ENCODE measurements at regions not wholly inside any gene's neighbourhood (a gene's known extent, or its start where the extent isn't known, plus 50 kb on each side); places are given as distances from the start of the nearest gene placed in this dataset.
"Not testable (repeated sequence)": the region's sequence is repeated elsewhere in the genome, so short reads cannot be mapped to it uniquely, and the experiment has no call there.

GRCh38 chr15:61364871-61365270 lies 135.8 kb upstream of the RORA start:
- H3K27me3 ChIP-seq (ENCODE audit: insufficient read depth, low read length) = no peaks in the 10 kb centered on the region
- no peak overlapping the region for H3K4me3 ChIP-seq (ENCODE audit: low read length)
- H3K9me3 ChIP-seq (ENCODE audit: low read depth, low read length) = no peaks in the 10 kb centered on the region
- H3K4me1 ChIP-seq (ENCODE audit: insufficient read depth, low read length) = no peaks in the 10 kb centered on the region

GRCh38 chr15:61362912-61363311 lies 133.8 kb upstream of the RORA start:
- not testable (repeated sequence) for H3K9me3 ChIP-seq (ENCODE audit: low read depth, low read length); H3K4me1 ChIP-seq (ENCODE audit: insufficient read depth, low read length); H3K4me3 ChIP-seq (ENCODE audit: low read length); H3K27me3 ChIP-seq (ENCODE audit: insufficient read depth, low read length)

GRCh38 chr15:61344293-61344692 lies 115.2 kb upstream of the RORA start:
- Histone ChIP-seq H3K4me1 (ENCODE audit: insufficient read depth, low read length) (no peaks in the 10 kb centered on the region), H3K9me3 (ENCODE audit: low read depth, low read length) (no peaks in the 10 kb centered on the region), H3K4me3 (ENCODE audit: low read length) (no peak overlapping the region), H3K27me3 (ENCODE audit: insufficient read depth, low read length) (no peaks in the 10 kb centered on the region)

- H3K9me3 ChIP-seq (ENCODE audit: low read depth, low read length) = no peaks in the 10 kb centered on the region
- H3K4me3 ChIP-seq (ENCODE audit: low read length) = no peak overlapping the region
- no peaks in the 10 kb centered on the region for H3K4me1 ChIP-seq (ENCODE audit: insufficient read depth, low read length)
- peaks cover 2% of the 10 kb centered on the region for H3K27me3 ChIP-seq (ENCODE audit: insufficient read depth, low read length)
Observed at GRCh38 chr15:61342390-61342789, 113.3 kb upstream of the RORA start.

- H3K4me1 ChIP-seq (ENCODE audit: insufficient read depth, low read length) = no peaks in the 10 kb centered on the region
Observed at GRCh38 chr15:61339516-61339915, 110.4 kb upstream of the RORA start.

GRCh38 chr15:61337541-61337940 lies 108.4 kb upstream of the RORA start:
- Histone ChIP-seq H3K4me3 (ENCODE audit: low read length) (no peak overlapping the region), H3K4me1 (ENCODE audit: insufficient read depth, low read length) (no peaks in the 10 kb centered on the region), H3K27me3 (ENCODE audit: insufficient read depth, low read length) (peaks cover 2% of the 10 kb centered on the region), H3K9me3 (ENCODE audit: low read depth, low read length) (no peaks in the 10 kb centered on the region)

More at GRCh38 chr15:61339516-61339915, 110.4 kb upstream of the RORA start:
- Histone ChIP-seq H3K9me3 (ENCODE audit: low read depth, low read length) (no peaks in the 10 kb centered on the region), H3K27me3 (ENCODE audit: insufficient read depth, low read length) (peaks cover 2% of the 10 kb centered on the region), H3K4me3 (ENCODE audit: low read length) (no peak overlapping the region)

- peaks cover 4% of the 10 kb centered on the region for H3K27me3 ChIP-seq (ENCODE audit: insufficient read depth, low read length)
- no peaks in the 10 kb centered on the region for H3K9me3 ChIP-seq (ENCODE audit: low read depth, low read length)
- no peaks in the 10 kb centered on the region for H3K4me1 ChIP-seq (ENCODE audit: insufficient read depth, low read length)
- no peak overlapping the region for H3K4me3 ChIP-seq (ENCODE audit: low read length)
Observed at GRCh38 chr15:61336026-61336638, 107.0 kb upstream of the RORA start.

- not testable (repeated sequence) for H3K4me1 ChIP-seq (ENCODE audit: insufficient read depth, low read length); H3K9me3 ChIP-seq (ENCODE audit: low read depth, low read length); H3K4me3 ChIP-seq (ENCODE audit: low read length); H3K27me3 ChIP-seq (ENCODE audit: insufficient read depth, low read length)
Observed at GRCh38 chr15:61334714-61335113, 105.6 kb upstream of the RORA start.

- Histone ChIP-seq H3K27me3 (ENCODE audit: insufficient read depth, low read length) (peaks cover 2% of the 10 kb centered on the region), H3K9me3 (ENCODE audit: low read depth, low read length) (no peaks in the 10 kb centered on the region), H3K4me1 (ENCODE audit: insufficient read depth, low read length) (no peaks in the 10 kb centered on the region), H3K4me3 (ENCODE audit: low read length) (no peak overlapping the region)
Observed at GRCh38 chr15:61331019-61331418, 101.9 kb upstream of the RORA start.

- Histone ChIP-seq H3K4me3 (ENCODE audit: low read length) (no peak overlapping the region), H3K9me3 (ENCODE audit: low read depth, low read length) (no peaks in the 10 kb centered on the region)
Observed at GRCh38 chr15:61327019-61327631, 98.0 kb upstream of the RORA start.

GRCh38 chr15:61319892-61320291 lies 90.8 kb upstream of the RORA start:
- no peaks in the 10 kb centered on the region for H3K4me1 ChIP-seq (ENCODE audit: insufficient read depth, low read length)
- no peak overlapping the region for H3K4me3 ChIP-seq (ENCODE audit: low read length)
- H3K9me3 ChIP-seq (ENCODE audit: low read depth, low read length) = no peaks in the 10 kb centered on the region
- H3K27me3 ChIP-seq (ENCODE audit: insufficient read depth, low read length) = no peaks in the 10 kb centered on the region

More at GRCh38 chr15:61327019-61327631, 98.0 kb upstream of the RORA start:
- no peaks in the 10 kb centered on the region for H3K4me1 ChIP-seq (ENCODE audit: insufficient read depth, low read length)
- H3K27me3 ChIP-seq (ENCODE audit: insufficient read depth, low read length) = peaks cover 2% of the 10 kb centered on the region

- no peaks in the 10 kb centered on the region for H3K27me3 ChIP-seq (ENCODE audit: insufficient read depth, low read length)
- no peak overlapping the region for H3K4me3 ChIP-seq (ENCODE audit: low read length)
- no peaks in the 10 kb centered on the region for H3K9me3 ChIP-seq (ENCODE audit: low read depth, low read length)
- no peaks in the 10 kb centered on the region for H3K4me1 ChIP-seq (ENCODE audit: insufficient read depth, low read length)
Observed at GRCh38 chr15:61318802-61319525, 89.9 kb upstream of the RORA start.

- Histone ChIP-seq H3K9me3 (ENCODE audit: low read depth, low read length) (no peaks in the 10 kb centered on the region), H3K4me3 (ENCODE audit: low read length) (no peak overlapping the region), H3K4me1 (ENCODE audit: insufficient read depth, low read length) (no peaks in the 10 kb centered on the region), H3K27me3 (ENCODE audit: insufficient read depth, low read length) (no peaks in the 10 kb centered on the region)
Observed at GRCh38 chr15:61318301-61318700, 89.2 kb upstream of the RORA start.

GRCh38 chr15:61315471-61315870 lies 86.4 kb upstream of the RORA start:
- H3K9me3 ChIP-seq (ENCODE audit: low read depth, low read length) = no peaks in the 10 kb centered on the region
- H3K4me3 ChIP-seq (ENCODE audit: low read length) = no peak overlapping the region
- H3K27me3 ChIP-seq (ENCODE audit: insufficient read depth, low read length) = no peaks in the 10 kb centered on the region
- no peaks in the 10 kb centered on the region for H3K4me1 ChIP-seq (ENCODE audit: insufficient read depth, low read length)

GRCh38 chr15:61314427-61314826 lies 85.3 kb upstream of the RORA start:
- H3K27me3 ChIP-seq (ENCODE audit: insufficient read depth, low read length) = no peaks in the 10 kb centered on the region
- no peak overlapping the region for H3K4me3 ChIP-seq (ENCODE audit: low read length)
- H3K9me3 ChIP-seq (ENCODE audit: low read depth, low read length) = no peaks in the 10 kb centered on the region
- H3K4me1 ChIP-seq (ENCODE audit: insufficient read depth, low read length) = no peaks in the 10 kb centered on the region

GRCh38 chr15:61309617-61310016 lies 80.5 kb upstream of the RORA start:
- no peak overlapping the region for H3K4me3 ChIP-seq (ENCODE audit: low read length)
- no peaks in the 10 kb centered on the region for H3K27me3 ChIP-seq (ENCODE audit: insufficient read depth, low read length)
- H3K9me3 ChIP-seq (ENCODE audit: low read depth, low read length) = no peaks in the 10 kb centered on the region
- H3K4me1 ChIP-seq (ENCODE audit: insufficient read depth, low read length) = no peaks in the 10 kb centered on the region
